Aorta (tissue), 5 donors: ENCODE measurements at regions not wholly inside any gene's neighbourhood (a gene's known extent, or its start where the extent isn't known, plus 50 kb on each side); places are given as distances from the start of the nearest gene placed in this dataset.

Source experiments
- ATAC-seq: fragments of 200-7000 bp; cut with Tn5 transposase; one replicate; pipeline ENCODE4 v1.9.1; 2022; ENCODE audit warnings: moderate library complexity; ENCODE audit not compliant: low FRiP score
- DNase-seq, 2 donors: peaks; one replicate each; pipeline ENCODE4 v3.0.0-alpha.2; 2020
- H3K27ac ChIP-seq, 2 donors: one replicate each; pipeline ENCODE4 v1.5.1; 2013; ENCODE audit warnings: low read length in 2 of 2, mild to moderate bottlenecking in 2 of 2, moderate library complexity in 2 of 2, control low read depth in 1 of 2, inconsistent platforms in 1 of 2, low read depth in 1 of 2
- H3K27me3 ChIP-seq, 2 donors: one replicate each; pipeline ENCODE4 v1.6.1; 2013; ENCODE audit warnings: control low read depth in 1 of 2, low read length in 1 of 2, mild to moderate bottlenecking in 1 of 2, moderate library complexity in 1 of 2; ENCODE audit not compliant: insufficient read depth in 2 of 2, control insufficient read depth in 1 of 2
- H3K36me3 ChIP-seq, 2 donors: one replicate each; pipeline ENCODE4 v1.6.1; 2013; ENCODE audit warnings: control low read depth in 1 of 2, low read length in 1 of 2, mild to moderate bottlenecking in 1 of 2; ENCODE audit not compliant: insufficient read depth in 2 of 2, control insufficient read depth in 1 of 2
- H3K4me1 ChIP-seq, 2 donors: one replicate each; pipeline ENCODE4 v1.6.1; 2013; ENCODE audit warnings: low read length in 2 of 2, control low read depth in 1 of 2, mild to moderate bottlenecking in 1 of 2, moderate library complexity in 1 of 2; ENCODE audit not compliant: insufficient read depth in 2 of 2, control insufficient read depth in 1 of 2
- H3K4me3 ChIP-seq, 2 donors: one replicate each; pipeline ENCODE4 v1.5.1; 2013; ENCODE audit warnings: low read length in 2 of 2, control low read depth in 1 of 2, mild to moderate bottlenecking in 1 of 2
- H3K9me3 ChIP-seq: one replicate; pipeline ENCODE4 v1.6.1; 2013; ENCODE audit warnings: mild to moderate bottlenecking, low read length; ENCODE audit not compliant: control insufficient read depth
- WGBS, 2 donors: extraction: QIAGEN DNeasy Blood & Tissue Kit; methylation state at CpG; one replicate each; pipeline ENCODE4 v1.1.7; 2013; 5-methylcytosine and 5-hydroxymethylcytosine counted together
- intact Hi-C, 2 donors: fragments of 100-400 bp; cut with DNase I; formaldehyde crosslinking; loops; one replicate each; pipeline versions ENCODE4 v1.14.2 to v1.15.0; 2022
- donor health status: healthy with polysubstance abuse.
- donor health status: Bipolar disorder and iron deficiency.
- donor health status: DM: no; HTN: no; CAD: no.
- donor health status: DM: no; HTN: no; CAD: no.
- donor health status: DM: yes; HTN: yes; CAD: no.

GRCh38 chr12:93133361-93133760 is 204.3 kb upstream of the EEA1 start:
- Histone ChIP-seq H3K9me3 (no peaks in the 10 kb centered on the region), H3K36me3 (no peaks in the 10 kb centered on the region), H3K4me3 (no peak overlapping the region), H3K4me1 (peaks cover 0 to 4% of the 10 kb centered on the region in 2 donors), H3K27ac (no peak overlapping the region), H3K27me3 (no peaks in the 10 kb centered on the region)
- DNase-seq, result no peak
- intact Hi-C loops, result no loop called here
- ATAC-seq, result no peak
- 97 to 98% methylated on average over 5 of the region's 5 CpGs for WGBS, 2 donors

GRCh38 chr12:93134175-93134890 is 205.2 kb upstream of the EEA1 start:
- ATAC-seq (no peak), DNase-seq (no peak)
- Histone ChIP-seq H3K9me3 (no peaks in the 10 kb centered on the region), H3K27me3 (no peaks in the 10 kb centered on the region), H3K4me1 (peaks cover 0 to 4% of the 10 kb centered on the region in 2 donors), H3K36me3 (no peaks in the 10 kb centered on the region), H3K4me3 (no peak overlapping the region), H3K27ac (no peak overlapping the region)
- intact Hi-C loops, result no loop called here
- WGBS, 2 donors, result 90% methylated on average over 6 of the region's 6 CpGs

- Histone ChIP-seq H3K4me3 (no peak overlapping the region), H3K27me3 (no peaks in the 10 kb centered on the region), H3K9me3 (no peaks in the 10 kb centered on the region), H3K36me3 (no peaks in the 10 kb centered on the region), H3K4me1 (peaks cover 0 to 4% of the 10 kb centered on the region in 2 donors), H3K27ac (no peak overlapping the region)
- no peak for DNase-seq
- no peak for ATAC-seq
- intact Hi-C loops, result no loop called here
- 94 to 96% methylated on average over 3 of the region's 3 CpGs for WGBS, 2 donors
Measured at GRCh38 chr12:93134893-93135285, 205.8 kb upstream of the EEA1 start.

DNA sequence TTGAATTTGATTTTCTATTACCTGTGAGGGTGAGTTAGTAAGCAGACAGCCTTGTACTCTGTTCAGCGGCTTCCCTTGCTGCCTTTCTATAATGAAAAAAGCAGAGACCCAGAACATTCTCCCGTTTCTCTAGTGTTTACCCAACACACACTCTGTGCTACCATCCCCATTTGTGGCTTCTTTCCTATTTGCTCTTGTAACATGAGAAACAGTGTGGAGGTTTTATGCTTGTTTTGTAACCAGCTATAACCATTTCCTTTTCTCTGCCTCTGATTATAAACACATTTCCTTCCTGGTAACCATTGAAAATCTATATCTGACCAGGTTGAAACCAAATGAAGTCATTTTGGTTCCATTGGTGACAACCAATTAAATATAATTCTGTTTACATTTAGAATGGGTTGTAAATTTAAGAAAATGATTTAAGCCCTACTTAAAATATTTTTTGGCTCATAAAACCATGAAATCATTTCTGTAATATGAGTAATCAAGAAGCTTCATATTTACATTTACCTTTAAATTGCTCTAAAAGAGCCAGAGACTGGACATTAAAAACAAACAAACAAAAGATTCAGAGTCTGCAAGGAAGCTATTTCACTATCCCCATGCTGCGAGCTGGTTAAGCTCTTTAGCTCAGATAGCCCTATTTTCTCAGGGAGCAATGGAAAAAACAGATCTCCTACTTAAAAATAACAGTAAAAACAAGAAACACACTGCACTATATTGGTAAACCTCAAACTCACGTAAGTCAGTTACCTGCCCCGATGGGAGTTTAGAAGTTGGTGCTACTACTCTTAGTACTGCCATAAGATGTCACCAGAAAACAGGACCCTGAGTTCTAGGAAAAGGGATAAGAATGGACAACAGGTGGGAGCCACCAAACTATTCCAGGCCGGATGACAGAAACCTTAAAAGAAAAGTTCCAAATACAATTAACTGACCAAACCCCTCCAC is 206.5 kb upstream of the EEA1 start:
- Histone ChIP-seq H3K9me3 (no peaks in the 10 kb centered on the region), H3K4me1 (peaks cover 0 to 4% of the 10 kb centered on the region in 2 donors), H3K4me3 (no peak overlapping the region), H3K36me3 (no peaks in the 10 kb centered on the region), H3K27me3 (no peaks in the 10 kb centered on the region), H3K27ac (no peak overlapping the region)
- intact Hi-C loops, result no loop called here
- ATAC-seq (no peak), DNase-seq (no peak)
- 79 to 82% methylated on average over 6 of the region's 6 CpGs for WGBS, 2 donors

DNA sequence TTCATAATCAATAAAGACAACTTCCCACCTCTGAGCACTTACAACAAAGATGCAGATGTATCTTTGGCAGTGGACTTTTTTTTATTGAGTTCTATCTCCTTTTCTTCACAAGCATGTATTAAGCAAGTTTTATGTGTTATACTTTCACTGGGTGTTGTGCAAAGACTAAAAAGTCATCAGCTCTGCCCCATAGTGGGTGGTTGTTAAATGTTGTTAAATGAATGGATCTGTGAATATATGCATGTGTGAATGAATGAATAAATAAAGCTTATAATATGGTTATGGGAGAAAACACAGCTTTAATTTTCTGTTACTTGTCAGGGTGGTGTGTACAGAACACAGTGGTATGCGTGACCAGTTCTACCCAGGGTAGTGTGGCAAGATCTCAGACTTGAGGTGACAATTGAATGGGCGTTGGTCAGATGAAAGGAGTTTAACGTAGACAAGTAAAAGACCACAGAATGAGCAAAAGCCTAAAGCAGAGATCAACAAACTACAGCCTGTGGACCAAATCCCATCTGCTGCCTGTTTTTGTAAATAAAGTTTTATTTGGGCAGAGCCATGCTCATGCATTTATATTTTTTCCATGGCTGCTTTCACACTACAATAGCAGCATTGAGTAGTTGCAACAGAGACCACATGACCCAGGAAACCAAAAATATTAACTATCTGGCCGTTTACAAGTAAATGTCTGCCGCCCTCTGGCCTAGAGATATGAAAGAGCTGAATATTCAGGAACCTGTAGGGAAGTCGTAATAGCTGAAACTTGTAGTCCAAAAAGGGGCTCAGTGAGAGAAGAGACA is 207.4 kb upstream of the EEA1 start:
- H3K27me3 ChIP-seq, result no peaks in the 10 kb centered on the region
- no peaks in the 10 kb centered on the region for H3K9me3 ChIP-seq
- peaks cover 0 to 4% of the 10 kb centered on the region in 2 donors for H3K4me1 ChIP-seq
- WGBS, 2 donors, result 93 to 96% methylated on average over 6 of the region's 6 CpGs
- ATAC-seq, result no peak
- no peak overlapping the region for H3K4me3 ChIP-seq
- H3K36me3 ChIP-seq, result no peaks in the 10 kb centered on the region
- intact Hi-C loops, result no loop called here
- H3K27ac ChIP-seq, result no peak overlapping the region
- DNase-seq, result no peak

DNA sequence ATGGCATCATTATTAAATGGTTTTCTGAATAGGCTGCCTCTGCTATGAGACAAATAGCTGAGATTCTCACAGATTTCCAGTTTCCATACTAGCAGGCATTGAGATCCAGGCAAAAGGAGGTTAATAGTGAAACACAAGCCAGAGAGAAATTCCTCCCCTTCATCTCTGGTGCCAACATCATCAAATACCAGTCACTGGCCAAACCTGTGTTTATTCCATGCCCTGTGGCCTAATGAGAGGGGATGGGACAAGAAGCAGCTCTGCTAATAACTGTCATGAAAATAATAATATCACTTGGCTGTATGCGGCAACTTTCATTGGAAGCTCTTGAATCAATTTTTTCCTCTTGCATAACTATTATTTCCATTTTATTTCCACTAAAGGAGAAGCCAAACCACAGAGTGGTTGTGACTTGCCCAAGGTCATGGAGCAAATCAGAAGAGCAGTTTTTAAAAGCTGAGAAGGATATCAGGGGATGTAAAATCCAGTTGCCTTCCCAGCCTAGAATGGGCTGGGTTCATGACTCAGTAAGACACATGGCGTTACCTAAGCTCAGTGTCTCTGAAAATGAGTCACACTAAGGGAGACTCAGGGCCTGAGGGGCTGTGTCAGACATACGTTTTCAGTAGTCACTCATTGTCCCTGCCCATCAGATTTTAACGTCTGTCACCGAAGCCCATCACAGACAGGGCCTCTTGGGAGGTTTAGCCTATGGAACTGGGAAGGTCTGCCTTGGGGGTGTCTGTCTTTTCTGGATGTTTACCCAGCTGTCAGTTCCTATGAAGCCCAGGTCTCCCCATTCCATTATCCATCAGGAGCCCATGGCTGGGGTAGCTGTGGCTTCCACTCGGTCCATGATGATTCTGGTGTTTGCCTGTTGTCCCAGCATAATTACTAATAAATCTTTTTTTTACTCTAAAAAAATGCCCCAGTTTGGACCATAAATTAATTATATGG is 208.8 kb upstream of the EEA1 start:
- DNase-seq, result no peak
- WGBS, 2 donors, result 89 to 91% methylated on average over 6 of the region's 6 CpGs

GRCh38 chr12:93139028-93139665 is 210.1 kb upstream of the EEA1 start:
- Histone ChIP-seq H3K27me3 (no peaks in the 10 kb centered on the region), H3K9me3 (no peaks in the 10 kb centered on the region), H3K4me3 (no peak overlapping the region), H3K4me1 (peaks cover 0 to 4% of the 10 kb centered on the region in 2 donors), H3K27ac (no peak overlapping the region), H3K36me3 (no peaks in the 10 kb centered on the region)
- WGBS, 2 donors, result 95 to 100% methylated on average over 1 of the region's 1 CpG
- DNase-seq (no peak), ATAC-seq (no peak)
- intact Hi-C loops, result no loop called here

More for the DNA sequence above, 208.8 kb upstream of the EEA1 start:
- no peaks in the 10 kb centered on the region for H3K36me3 ChIP-seq
- intact Hi-C loops, result no loop called here
- no peak overlapping the region for H3K4me3 ChIP-seq
- no peaks in the 10 kb centered on the region for H3K9me3 ChIP-seq
- no peaks in the 10 kb centered on the region for H3K27me3 ChIP-seq
- peak; percentile 50 for ATAC-seq
- H3K27ac ChIP-seq, result peak overlapping the region in 1 of 2 donors; percentile 33
- H3K4me1 ChIP-seq, result peaks cover 0 to 4% of the 10 kb centered on the region in 2 donors
